ENCODE measurements at regions not wholly inside any gene's neighbourhood (a gene's known extent, or its start where the extent isn't known, plus 50 kb on each side); places are given as distances from the start of the nearest gene placed in this dataset.

DNA sequence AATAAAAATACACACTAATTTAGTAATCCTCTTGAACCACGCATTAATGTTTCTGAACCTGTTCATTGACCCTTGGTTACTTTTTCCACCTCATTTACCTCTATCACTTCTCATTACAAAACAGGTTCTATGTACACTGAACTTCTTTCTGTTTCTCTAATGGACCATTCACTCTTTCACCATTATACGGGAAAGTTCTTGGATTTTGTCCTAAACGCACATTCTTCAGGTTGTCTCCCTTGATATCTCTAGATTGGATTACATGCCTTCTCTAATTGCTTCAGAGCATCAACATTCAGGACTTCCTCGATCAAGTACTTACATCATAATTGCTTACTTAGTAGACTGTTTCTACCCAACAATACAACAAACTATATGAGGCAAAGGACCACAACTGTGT lies 359.4 kb upstream of the FSTL5 start:
- TF ChIP-seq, protein P1, sequence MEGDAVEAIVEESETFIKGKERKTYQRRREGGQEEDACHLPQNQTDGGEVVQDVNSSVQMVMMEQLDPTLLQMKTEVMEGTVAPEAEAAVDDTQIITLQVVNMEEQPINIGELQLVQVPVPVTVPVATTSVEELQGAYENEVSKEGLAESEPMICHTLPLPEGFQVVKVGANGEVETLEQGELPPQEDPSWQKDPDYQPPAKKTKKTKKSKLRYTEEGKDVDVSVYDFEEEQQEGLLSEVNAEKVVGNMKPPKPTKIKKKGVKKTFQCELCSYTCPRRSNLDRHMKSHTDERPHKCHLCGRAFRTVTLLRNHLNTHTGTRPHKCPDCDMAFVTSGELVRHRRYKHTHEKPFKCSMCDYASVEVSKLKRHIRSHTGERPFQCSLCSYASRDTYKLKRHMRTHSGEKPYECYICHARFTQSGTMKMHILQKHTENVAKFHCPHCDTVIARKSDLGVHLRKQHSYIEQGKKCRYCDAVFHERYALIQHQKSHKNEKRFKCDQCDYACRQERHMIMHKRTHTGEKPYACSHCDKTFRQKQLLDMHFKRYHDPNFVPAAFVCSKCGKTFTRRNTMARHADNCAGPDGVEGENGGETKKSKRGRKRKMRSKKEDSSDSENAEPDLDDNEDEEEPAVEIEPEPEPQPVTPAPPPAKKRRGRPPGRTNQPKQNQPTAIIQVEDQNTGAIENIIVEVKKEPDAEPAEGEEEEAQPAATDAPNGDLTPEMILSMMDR (IDR thresholded peaks at IDR 0.05) = no peak
- TF ChIP-seq POLR2A (IDR thresholded peaks at IDR 0.05) = no peak
